ENCODE measurements at regions not wholly inside any gene's neighbourhood (a gene's known extent, or its start where the extent isn't known, plus 50 kb on each side); places are given as distances from the start of the nearest gene placed in this dataset.
A peak's percentile ranks its signal among the peaks of the same experiment; 100 is the strongest.

- intact Hi-C loops (cut with DNase I; ENCODE audit: low total_unique reads): no loop called here
- whole genome bisulfite sequencing, 5 donors: 58 to 82% (median 70%) methylated on average over 2 of the region's 2 CpGs
- Histone ChIP-seq H3K9me3 (peaks cover 0 to 5% (median 2%) of the 10 kb centered on the region in 4 donors), H3K27ac (no peak overlapping the region), H3K4me1 (no peaks in the 10 kb centered on the region), H3K36me3 (no peaks in the 10 kb centered on the region), H3K27me3 (no peaks in the 10 kb centered on the region), H3K4me3 (no peak overlapping the region)
- no peak for DNase-seq
- no peak for TF ChIP-seq POLR2A (IDR thresholded peaks at IDR 0.05)
- no peak for TF ChIP-seq POLR2AphosphoS5 (IDR thresholded peaks at IDR 0.05)
- TF ChIP-seq CTCF (IDR thresholded peaks at IDR 0.05): no peak
- no peak for TF ChIP-seq EP300 (IDR thresholded peaks at IDR 0.05)
Observed at GRCh38 chr5:24118351-24118750, 526.4 kb downstream of the CDH10 start.

GRCh38 chr5:24135536-24135935 is 509.2 kb downstream of the CDH10 start:
- intact Hi-C loops (cut with DNase I; ENCODE audit: low total_unique reads): no loop called here
- Histone ChIP-seq H3K27me3 (no peaks in the 10 kb centered on the region), H3K4me3 (no peak overlapping the region), H3K36me3 (no peaks in the 10 kb centered on the region), H3K27ac (no peak overlapping the region), H3K4me1 (no peaks in the 10 kb centered on the region), H3K9me3 (no peaks in the 10 kb centered on the region)
- DNase-seq: no peak
- TF ChIP-seq POLR2AphosphoS5 (IDR thresholded peaks at IDR 0.05): no peak
- no peak for TF ChIP-seq POLR2A (IDR thresholded peaks at IDR 0.05)
- no peak for TF ChIP-seq CTCF (IDR thresholded peaks at IDR 0.05)
- TF ChIP-seq EP300 (IDR thresholded peaks at IDR 0.05): no peak

- H3K27me3 ChIP-seq: no peaks in the 10 kb centered on the region
- no peaks in the 10 kb centered on the region for H3K36me3 ChIP-seq
- H3K9me3 ChIP-seq: no peaks in the 10 kb centered on the region
- peak in 1 of 2 donors; percentile 16 for DNase-seq
- intact Hi-C loops (cut with DNase I; ENCODE audit: low total_unique reads): no loop called here
- WGBS, 5 donors: 77 to 90% (median 82%) methylated on average over 3 of the region's 3 CpGs
- H3K4me3 ChIP-seq: no peak overlapping the region
- H3K27ac ChIP-seq: no peak overlapping the region
- no peaks in the 10 kb centered on the region for H3K4me1 ChIP-seq
- no peak for TF ChIP-seq EP300 (IDR thresholded peaks at IDR 0.05)
- TF ChIP-seq POLR2AphosphoS5 (IDR thresholded peaks at IDR 0.05): no peak
- TF ChIP-seq CTCF (IDR thresholded peaks at IDR 0.05): no peak
- TF ChIP-seq POLR2A (IDR thresholded peaks at IDR 0.05): no peak
Observed at GRCh38 chr5:24141046-24141445, 503.7 kb downstream of the CDH10 start.

- Histone ChIP-seq H3K36me3 (no peaks in the 10 kb centered on the region), H3K4me3 (no peak overlapping the region), H3K27me3 (no peaks in the 10 kb centered on the region), H3K4me1 (no peaks in the 10 kb centered on the region), H3K27ac (no peak overlapping the region), H3K9me3 (no peaks in the 10 kb centered on the region)
- TF ChIP-seq CTCF (IDR thresholded peaks at IDR 0.05) (no peak), POLR2A (IDR thresholded peaks at IDR 0.05) (no peak), POLR2AphosphoS5 (IDR thresholded peaks at IDR 0.05) (no peak), EP300 (IDR thresholded peaks at IDR 0.05) (no peak)
- WGBS, 5 donors: 67 to 87% (median 85%) methylated on average over 2 of the region's 2 CpGs
- intact Hi-C loops (cut with DNase I; ENCODE audit: low total_unique reads): no loop called here
- DNase-seq: no peak
Observed at GRCh38 chr5:24142341-24142740, 502.4 kb downstream of the CDH10 start.
